ENCODE measurements at regions not wholly inside any gene's neighbourhood (a gene's known extent, or its start where the extent isn't known, plus 50 kb on each side); places are given as distances from the start of the nearest gene placed in this dataset.

DNA sequence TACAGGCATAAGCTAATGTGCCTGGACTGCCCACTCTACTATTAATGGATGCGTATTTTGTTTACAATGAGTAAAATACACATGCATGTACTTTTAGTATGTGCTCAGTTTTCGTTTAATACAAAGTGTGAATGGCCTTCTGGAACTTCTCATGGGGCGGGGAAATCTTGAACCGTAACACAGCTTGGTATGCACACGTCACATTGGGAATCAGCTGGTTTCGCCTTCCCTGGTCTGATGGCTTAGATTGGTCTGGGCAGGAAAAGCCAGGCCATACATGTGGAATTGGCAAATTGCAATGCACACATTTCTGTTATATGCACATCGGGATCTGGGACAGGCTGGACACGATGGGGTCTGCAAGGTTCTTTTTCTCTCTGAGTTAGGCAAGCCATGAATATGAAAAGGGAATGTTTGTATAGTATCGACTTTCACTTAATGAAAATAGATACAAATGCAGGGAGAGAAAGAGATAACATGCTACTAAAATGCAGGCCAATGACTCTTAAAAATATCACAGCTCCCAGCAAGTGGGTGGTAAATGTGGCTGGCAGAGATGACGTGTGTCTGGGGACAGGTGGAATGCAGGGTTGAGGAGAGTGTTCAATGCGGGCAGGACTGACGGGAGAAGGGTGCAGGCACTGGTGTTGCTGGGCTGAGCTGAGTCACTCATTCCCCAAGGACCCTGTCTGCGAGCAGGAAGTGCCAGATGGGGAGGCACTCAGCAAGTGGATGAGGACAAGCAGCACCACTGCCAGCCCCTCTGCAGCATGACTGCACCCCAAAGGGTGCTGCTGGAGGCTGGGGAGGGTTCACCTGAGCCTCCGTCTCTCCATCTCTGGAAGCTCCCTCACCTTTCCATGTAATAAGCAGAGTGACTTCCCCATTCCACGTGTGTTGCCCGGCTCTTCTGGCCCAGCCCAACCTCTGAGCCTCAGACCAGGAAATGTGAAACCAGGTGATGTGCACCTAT is 204.0 kb upstream of the GPR12 start:
- H3K36me3 Mint-ChIP-seq (ENCODE audit: insufficient read depth in 1 of 3, low read depth in 3 of 3) = no peaks in the 10 kb centered on the region; a peak in 1 of 7 replicates
- Histone ChIP-seq H3K4ac (ENCODE audit: low read depth, low read length) (no peak overlapping the region), H3K9me3 (ENCODE audit: control insufficient read depth, low read depth, low read length) (no peaks in the 10 kb centered on the region), H4K91ac (ENCODE audit: insufficient read length, low read depth, low read length) (no peak overlapping the region), H3K23me2 (ENCODE audit: insufficient read length, low read depth, low read length, poor library complexity, severe bottlenecking) (no peaks in the 10 kb centered on the region), H2AK5ac (ENCODE audit: insufficient read length, low read length) (no peak overlapping the region), H3T11ph (ENCODE audit: low read length) (no peak overlapping the region), H3K79me1 (ENCODE audit: insufficient read depth, low read depth, low read length, poor library complexity, severe bottlenecking) (no peaks in the 10 kb centered on the region), H2BK120ac (ENCODE audit: low read depth, low read length, poor library complexity, severe bottlenecking) (no peak overlapping the region), H2BK15ac (ENCODE audit: low read depth, low read length) (no peak overlapping the region), H3K23ac (ENCODE audit: insufficient read length, low read depth, low read length) (no peak overlapping the region), H3K18ac (ENCODE audit: insufficient read length, low read depth, low read length) (no peak overlapping the region), H4K20me1 (ENCODE audit: control insufficient read depth, insufficient read depth, insufficient read length) (no peaks in the 10 kb centered on the region), H3K27ac (ENCODE audit: insufficient read length, low read depth, low read length) (no peak overlapping the region), H4K5ac (ENCODE audit: insufficient read length, low read depth, low read length) (no peak overlapping the region), H2BK5ac (ENCODE audit: insufficient read length, low read length) (no peak overlapping the region), H3K4me1 (ENCODE audit: insufficient read depth, low read length) (peaks cover 3% of the 10 kb centered on the region; the same call in 1 of the 2 replicates), H3K4me2 (ENCODE audit: insufficient read depth, insufficient read length, low read length) (no peak overlapping the region), H3K27me3 (ENCODE audit: insufficient read depth, low read length) (no peaks in the 10 kb centered on the region), H3K56ac (ENCODE audit: insufficient read length, low read depth, low read length) (no peak overlapping the region), H3K9ac (ENCODE audit: extremely low read depth, insufficient read length, low read length) (no peak overlapping the region), H2BK20ac (ENCODE audit: low read depth, low read length, poor library complexity, severe bottlenecking) (no peak overlapping the region), H3K14ac (ENCODE audit: insufficient read depth, low read length) (no peak overlapping the region), H3K79me2 (ENCODE audit: insufficient read depth, low read length) (no peaks in the 10 kb centered on the region), H4K8ac (replicated peaks; ENCODE audit: insufficient read length, low read depth, low read length) (no peak overlapping the region), H2BK12ac (ENCODE audit: insufficient read length, low read depth, low read length) (no peak overlapping the region), H2AFZ (ENCODE audit: low read length) (no peak overlapping the region)
- TF ChIP-seq, protein P1, sequence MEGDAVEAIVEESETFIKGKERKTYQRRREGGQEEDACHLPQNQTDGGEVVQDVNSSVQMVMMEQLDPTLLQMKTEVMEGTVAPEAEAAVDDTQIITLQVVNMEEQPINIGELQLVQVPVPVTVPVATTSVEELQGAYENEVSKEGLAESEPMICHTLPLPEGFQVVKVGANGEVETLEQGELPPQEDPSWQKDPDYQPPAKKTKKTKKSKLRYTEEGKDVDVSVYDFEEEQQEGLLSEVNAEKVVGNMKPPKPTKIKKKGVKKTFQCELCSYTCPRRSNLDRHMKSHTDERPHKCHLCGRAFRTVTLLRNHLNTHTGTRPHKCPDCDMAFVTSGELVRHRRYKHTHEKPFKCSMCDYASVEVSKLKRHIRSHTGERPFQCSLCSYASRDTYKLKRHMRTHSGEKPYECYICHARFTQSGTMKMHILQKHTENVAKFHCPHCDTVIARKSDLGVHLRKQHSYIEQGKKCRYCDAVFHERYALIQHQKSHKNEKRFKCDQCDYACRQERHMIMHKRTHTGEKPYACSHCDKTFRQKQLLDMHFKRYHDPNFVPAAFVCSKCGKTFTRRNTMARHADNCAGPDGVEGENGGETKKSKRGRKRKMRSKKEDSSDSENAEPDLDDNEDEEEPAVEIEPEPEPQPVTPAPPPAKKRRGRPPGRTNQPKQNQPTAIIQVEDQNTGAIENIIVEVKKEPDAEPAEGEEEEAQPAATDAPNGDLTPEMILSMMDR (conservative IDR thresholded peaks at IDR 0.05) = no peak
- peak overlapping the region in 1 of 2 experiments; percentile 16; a peak in 1 of 5 replicates for H3K4me3 Mint-ChIP-seq
- H3K4me1 Mint-ChIP-seq = peaks cover 22 to 24% of the 10 kb centered on the region in 2 experiments
- H3K27ac Mint-ChIP-seq = peak overlapping the region in 1 of 3 experiments; percentile 80; a peak in 2 of 7 replicates
- no CpG with 5 or more reads among the region's 16 CpGs for WGBS (ENCODE audit: extremely low coverage, insufficient read length, low lambda C conversion rate)
- no peak for DNase-seq
- no peaks in the 10 kb centered on the region for H3K9me3 Mint-ChIP-seq
- peaks cover 9% of the 10 kb centered on the region for H3K27me3 Mint-ChIP-seq (ENCODE audit: low read depth)
